ENCODE measurements at regions not wholly inside any gene's neighbourhood (a gene's known extent, or its start where the extent isn't known, plus 50 kb on each side); places are given as distances from the start of the nearest gene placed in this dataset.
"Not testable (repeated sequence)": the region's sequence is repeated elsewhere in the genome, so short reads cannot be mapped to it uniquely, and the experiment has no call there.

GRCh38 chr22:34608540-34609115 is 457.3 kb upstream of the ISX start:
- DNase-seq = no peak

- DNase-seq = no peak
Measured at GRCh38 chr22:34609646-34610045, 456.3 kb upstream of the ISX start.

GRCh38 chr22:34620161-34620560 is 445.8 kb upstream of the ISX start:
- no peak for DNase-seq

- DNase-seq = no peak
Measured at GRCh38 chr22:34620832-34621231, 445.1 kb upstream of the ISX start.

GRCh38 chr22:34622602-34623001 is 443.4 kb upstream of the ISX start:
- no peak for DNase-seq

- DNase-seq = no peak
Measured at GRCh38 chr22:34623580-34623979, 442.4 kb upstream of the ISX start.

GRCh38 chr22:34625892-34626291 is 440.1 kb upstream of the ISX start:
- not testable (repeated sequence) for DNase-seq

GRCh38 chr22:34638128-34638527 is 427.8 kb upstream of the ISX start:
- DNase-seq = no peak

- no peak for DNase-seq
Measured at GRCh38 chr22:34639911-34640310, 426.0 kb upstream of the ISX start.

- DNase-seq = no peak
Measured at GRCh38 chr22:34645375-34645774, 420.6 kb upstream of the ISX start.

GRCh38 chr22:34669001-34669400 is 397.0 kb upstream of the ISX start:
- no peak for DNase-seq

GRCh38 chr22:34683031-34683430 is 382.9 kb upstream of the ISX start:
- not testable (repeated sequence) for DNase-seq

- DNase-seq = not testable (repeated sequence)
Measured at GRCh38 chr22:34684278-34684677, 381.7 kb upstream of the ISX start.

- no peak for DNase-seq
Measured at GRCh38 chr22:34687116-34687515, 378.8 kb upstream of the ISX start.

GRCh38 chr22:34688825-34689224 is 377.1 kb upstream of the ISX start:
- no peak for DNase-seq

GRCh38 chr22:34696557-34696956 is 369.4 kb upstream of the ISX start:
- no peak for DNase-seq

- no peak for DNase-seq
Measured at GRCh38 chr22:34702279-34702678, 363.7 kb upstream of the ISX start.

GRCh38 chr22:34709641-34710040 is 356.3 kb upstream of the ISX start:
- no peak for DNase-seq

- DNase-seq = no peak
Measured at GRCh38 chr22:34722901-34723300, 343.1 kb upstream of the ISX start.

- DNase-seq = no peak
Measured at GRCh38 chr22:34736081-34736480, 329.9 kb upstream of the ISX start.

GRCh38 chr22:34738661-34739400 is 327.1 kb upstream of the ISX start:
- DNase-seq = no peak

GRCh38 chr22:34743110-34743751 is 322.7 kb upstream of the ISX start:
- no peak for DNase-seq

GRCh38 chr22:34760276-34761008 is 305.5 kb upstream of the ISX start:
- DNase-seq = no peak

GRCh38 chr22:34761111-34761510 is 304.8 kb upstream of the ISX start:
- DNase-seq = no peak

All from T-helper 1 cell (primary cell).